Bronchial epithelial cell (primary cell): ENCODE measurements at regions not wholly inside any gene's neighbourhood (a gene's known extent, or its start where the extent isn't known, plus 50 kb on each side); places are given as distances from the start of the nearest gene placed in this dataset.

Experiments
- DNase-seq: peaks from one replicate; pipeline ENCODE4 v3.0.0-alpha.2; 2010; ENCODE audit warnings: low read depth
- FAIRE-seq: peaks from 2 replicates; lab custom pipeline; 2011; peaks lifted over from hg19 to GRCh38; lab: Jason Lieb, UNC
- H3K27me3 ChIP-seq: 2 replicates; pipeline ENCODE4 v1.5.1; 2011; ENCODE audit warnings: low read length; ENCODE audit not compliant: control insufficient read depth, insufficient read depth
- H3K36me3 ChIP-seq: 2 replicates; pipeline ENCODE4 v1.5.1; 2011; ENCODE audit warnings: low read length; ENCODE audit not compliant: control insufficient read depth, insufficient read depth
- H3K4me3 ChIP-seq: 2 replicates; pipeline ENCODE4 v1.5.1; 2011; ENCODE audit warnings: mild to moderate bottlenecking, low read depth, low read length, control low read depth
- TF ChIP-seq, protein P1 (sequence below): IDR thresholded peaks from 2 replicates; pipeline ENCODE4 v1.5.1; 2011; ENCODE audit warnings: mild to moderate bottlenecking, moderate library complexity, low read length, control low read depth, inconsistent platforms; ENCODE audit not compliant: insufficient read depth, severe bottlenecking

DNA sequence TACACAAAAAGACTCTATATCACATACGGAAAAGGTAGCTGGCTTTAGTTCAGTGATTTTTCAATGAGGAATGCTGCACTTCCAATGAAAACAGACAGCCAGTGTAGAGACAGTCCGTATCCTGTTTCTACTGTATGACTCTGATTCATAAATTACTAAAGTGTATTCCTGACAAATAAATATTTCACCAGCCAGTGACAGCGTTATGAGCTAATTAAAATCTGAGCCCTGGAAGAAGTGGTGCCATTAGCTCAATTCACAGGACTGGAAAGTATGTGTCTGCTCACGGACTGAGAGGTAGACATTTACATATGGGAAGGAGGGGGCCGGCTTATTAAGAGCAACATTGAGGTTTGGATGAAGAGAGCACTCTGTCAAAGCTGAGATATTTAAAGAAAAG is 207.9 kb upstream of the RBFOX1 start:
- no peak for DNase-seq
- no peak for FAIRE-seq
- H3K27me3 ChIP-seq: no peaks in the 10 kb centered on the region
- TF ChIP-seq, protein P1, sequence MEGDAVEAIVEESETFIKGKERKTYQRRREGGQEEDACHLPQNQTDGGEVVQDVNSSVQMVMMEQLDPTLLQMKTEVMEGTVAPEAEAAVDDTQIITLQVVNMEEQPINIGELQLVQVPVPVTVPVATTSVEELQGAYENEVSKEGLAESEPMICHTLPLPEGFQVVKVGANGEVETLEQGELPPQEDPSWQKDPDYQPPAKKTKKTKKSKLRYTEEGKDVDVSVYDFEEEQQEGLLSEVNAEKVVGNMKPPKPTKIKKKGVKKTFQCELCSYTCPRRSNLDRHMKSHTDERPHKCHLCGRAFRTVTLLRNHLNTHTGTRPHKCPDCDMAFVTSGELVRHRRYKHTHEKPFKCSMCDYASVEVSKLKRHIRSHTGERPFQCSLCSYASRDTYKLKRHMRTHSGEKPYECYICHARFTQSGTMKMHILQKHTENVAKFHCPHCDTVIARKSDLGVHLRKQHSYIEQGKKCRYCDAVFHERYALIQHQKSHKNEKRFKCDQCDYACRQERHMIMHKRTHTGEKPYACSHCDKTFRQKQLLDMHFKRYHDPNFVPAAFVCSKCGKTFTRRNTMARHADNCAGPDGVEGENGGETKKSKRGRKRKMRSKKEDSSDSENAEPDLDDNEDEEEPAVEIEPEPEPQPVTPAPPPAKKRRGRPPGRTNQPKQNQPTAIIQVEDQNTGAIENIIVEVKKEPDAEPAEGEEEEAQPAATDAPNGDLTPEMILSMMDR: no peak
- no peak overlapping the region for H3K4me3 ChIP-seq
- H3K36me3 ChIP-seq: no peaks in the 10 kb centered on the region

DNA sequence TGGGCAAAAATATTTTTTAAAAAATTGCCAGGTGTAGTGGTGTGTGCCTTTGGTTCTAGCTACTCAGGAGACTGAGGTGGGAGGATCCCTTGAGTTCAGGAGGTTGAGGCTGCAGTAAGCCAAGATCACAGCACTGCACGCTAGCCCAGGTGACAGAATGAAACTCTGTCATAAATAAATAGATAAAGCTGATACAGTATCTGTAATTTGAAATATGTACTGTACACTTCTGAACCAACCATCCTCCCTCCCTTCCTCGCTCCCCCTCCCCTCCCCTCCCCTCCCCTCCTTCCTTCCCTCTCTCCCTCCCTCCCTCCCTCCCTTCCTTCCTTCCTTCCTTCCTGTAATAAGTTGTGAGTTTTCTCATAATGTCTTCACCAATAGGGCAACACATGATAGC is 208.4 kb upstream of the RBFOX1 start:
- FAIRE-seq: no peak
- H3K4me3 ChIP-seq: no peak overlapping the region
- TF ChIP-seq, protein P1: no peak

DNA sequence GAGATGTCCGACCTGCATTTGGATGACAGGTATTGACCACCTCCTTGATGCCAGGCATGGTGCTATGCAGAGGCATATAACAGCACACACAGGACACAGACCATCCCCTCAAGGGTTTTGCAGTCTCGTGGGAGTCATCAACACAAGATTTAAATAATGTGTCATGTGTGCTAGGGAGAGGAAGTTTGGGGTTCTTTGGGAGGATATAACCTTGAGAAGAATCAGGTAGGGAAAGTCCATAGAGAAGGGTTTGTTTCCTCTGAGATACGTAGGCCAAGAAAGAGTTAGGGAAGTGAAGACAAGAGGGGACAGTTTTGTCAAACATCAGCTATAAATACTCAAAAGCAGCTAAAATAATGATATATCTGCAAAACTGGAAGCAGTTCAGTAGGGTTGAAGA is 215.9 kb upstream of the RBFOX1 start:
- DNase-seq (no peak), FAIRE-seq (no peak)
- Histone ChIP-seq H3K4me3 (no peak overlapping the region), H3K36me3 (no peaks in the 10 kb centered on the region), H3K27me3 (no peaks in the 10 kb centered on the region)
- TF ChIP-seq, protein P1: no peak

More for the DNA sequence above, 208.4 kb upstream of the RBFOX1 start:
- Histone ChIP-seq H3K36me3 (no peaks in the 10 kb centered on the region), H3K27me3 (no peaks in the 10 kb centered on the region)
- no peak for DNase-seq

DNA sequence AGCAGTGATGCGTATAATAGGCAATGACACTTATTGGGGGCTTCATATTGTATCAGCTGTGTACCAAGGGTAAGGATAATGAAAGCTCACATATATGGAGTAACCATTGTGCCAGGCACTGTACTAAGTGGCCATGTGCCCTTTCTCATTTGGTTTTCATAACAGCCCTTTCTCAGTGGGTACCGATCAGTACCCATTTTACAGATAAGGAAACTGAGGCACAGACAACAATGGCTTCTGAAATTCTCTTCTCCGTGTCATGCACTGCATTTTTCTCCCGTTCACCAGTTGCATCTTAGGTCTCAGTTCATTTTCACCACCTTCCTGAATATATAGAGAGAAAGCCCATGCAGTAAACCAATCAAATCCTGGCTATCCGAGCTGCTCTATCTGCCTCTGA is 216.7 kb upstream of the RBFOX1 start:
- Histone ChIP-seq H3K27me3 (no peaks in the 10 kb centered on the region), H3K4me3 (no peak overlapping the region), H3K36me3 (no peaks in the 10 kb centered on the region)
- TF ChIP-seq, protein P1: no peak
- DNase-seq (no peak), FAIRE-seq (no peak)

DNA sequence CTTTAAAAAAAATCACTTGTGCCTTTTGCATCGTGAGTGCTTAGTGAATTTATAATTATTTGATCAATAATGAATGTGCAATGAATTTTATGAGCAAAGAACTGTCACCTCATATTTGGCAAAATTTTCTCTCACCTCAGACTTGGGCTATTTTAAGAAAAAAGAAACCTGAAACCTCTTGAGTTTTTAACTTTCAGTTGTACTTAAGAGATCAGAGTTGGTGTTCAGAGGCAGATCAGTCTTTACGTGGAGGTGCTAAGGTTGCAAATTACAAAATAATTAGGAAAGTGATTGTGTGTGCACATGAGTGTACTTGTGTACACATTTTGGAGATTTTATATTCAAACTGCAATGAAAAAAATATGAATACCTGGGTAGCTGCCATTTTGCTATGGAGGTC is 218.7 kb upstream of the RBFOX1 start:
- Histone ChIP-seq H3K36me3 (no peaks in the 10 kb centered on the region), H3K4me3 (no peak overlapping the region), H3K27me3 (no peaks in the 10 kb centered on the region)
- FAIRE-seq: no peak
- DNase-seq: no peak
- TF ChIP-seq, protein P1: no peak

DNA sequence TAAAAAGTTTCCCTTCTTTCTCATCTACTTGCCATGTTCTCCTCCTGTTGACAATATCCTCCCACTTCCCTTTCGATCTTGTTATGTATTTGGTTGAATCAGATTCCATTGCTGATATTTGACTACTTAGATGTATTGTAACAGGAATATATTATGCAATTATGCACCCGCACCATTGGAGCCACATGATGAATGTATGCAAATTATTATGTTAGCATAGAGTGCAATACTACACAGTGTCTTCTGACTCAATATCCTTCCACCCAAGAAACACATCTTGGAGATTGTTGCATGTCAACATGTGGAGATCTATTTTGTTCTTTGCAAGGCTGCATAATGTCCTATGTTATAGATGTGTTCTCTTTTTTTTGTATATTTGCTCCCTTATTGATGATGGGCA is 219.2 kb upstream of the RBFOX1 start:
- Histone ChIP-seq H3K4me3 (no peak overlapping the region), H3K36me3 (no peaks in the 10 kb centered on the region), H3K27me3 (no peaks in the 10 kb centered on the region)
- TF ChIP-seq, protein P1: no peak
- FAIRE-seq (no peak), DNase-seq (no peak)
